GM21786 (cell line): ENCODE measurements at regions not wholly inside any gene's neighbourhood (a gene's known extent, or its start where the extent isn't known, plus 50 kb on each side); places are given as distances from the start of the nearest gene placed in this dataset.
A peak's percentile ranks its signal among the peaks of the same experiment; 100 is the strongest.

Source experiments
- ATAC-seq: cut with Tn5 transposase; IDR thresholded peaks from one replicate; pipeline ENCODE4 v1.9.1; 2021; ENCODE audit not compliant: unreplicated experiment

DNA sequence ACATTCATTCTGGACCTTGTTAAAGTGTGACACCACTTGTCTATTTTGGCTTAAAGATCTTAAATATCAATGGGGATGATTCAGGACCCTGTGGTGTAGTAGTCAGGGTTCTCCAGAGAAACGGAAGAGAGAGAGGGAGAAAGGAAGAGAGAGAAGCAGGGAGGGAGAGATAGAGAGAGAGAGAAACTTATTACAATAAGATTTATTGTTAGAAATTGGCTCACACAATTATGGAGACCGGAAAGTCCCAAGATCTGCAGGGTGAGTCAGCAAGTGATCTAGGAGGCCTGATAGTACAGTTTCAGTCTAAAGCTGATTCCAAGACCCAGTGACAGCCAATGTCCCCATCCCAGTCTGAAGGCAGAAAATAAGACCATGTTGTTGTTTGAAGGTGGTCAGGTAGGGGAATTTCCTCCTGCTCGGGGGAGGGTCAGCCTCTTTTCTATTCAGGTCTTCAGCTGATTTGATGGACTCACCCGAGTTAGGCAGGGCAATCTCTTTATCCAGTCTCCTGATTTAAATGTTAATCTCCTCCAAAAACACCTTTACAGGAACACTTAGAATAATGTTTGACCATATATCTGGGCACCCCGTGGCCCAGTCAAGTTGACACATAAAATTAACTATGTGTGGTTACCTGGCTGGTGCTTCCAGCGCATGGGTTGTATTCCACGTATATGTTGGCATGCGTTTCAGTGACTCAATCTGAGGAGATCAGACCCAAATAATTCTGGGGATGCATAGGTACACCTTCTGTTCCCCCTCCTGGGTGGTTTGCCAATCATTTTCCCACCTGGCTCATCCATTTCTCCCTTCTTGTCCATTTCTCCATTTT, 1350.5 kb downstream of the TBC1D22A start:
- ATAC-seq = no peak

DNA sequence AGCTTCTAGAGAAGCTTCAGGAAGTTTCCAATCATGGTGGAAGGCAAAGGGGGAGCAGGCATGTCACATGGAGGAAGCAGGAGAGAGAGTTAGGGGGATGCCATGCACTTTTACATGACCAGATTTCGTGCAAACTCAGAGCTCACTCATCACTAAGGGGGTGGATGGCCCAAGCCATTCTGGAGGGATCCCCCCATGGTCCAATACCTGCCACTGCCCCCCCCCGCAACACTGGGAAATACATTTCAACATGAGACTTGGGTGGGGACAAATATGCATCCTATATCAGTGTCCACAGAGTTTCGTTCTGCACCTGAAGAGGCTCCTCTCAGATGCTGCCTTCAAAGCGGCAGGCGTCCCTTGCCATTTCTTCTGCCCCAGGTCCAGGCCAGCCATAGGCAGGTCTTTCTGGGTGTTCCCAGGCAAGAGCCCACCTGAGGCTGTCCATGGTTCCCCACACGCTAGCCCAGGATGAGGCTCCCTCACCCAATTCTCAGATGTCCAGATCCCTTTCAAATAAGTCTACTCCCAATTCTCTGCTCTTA, 1344.3 kb downstream of the TBC1D22A start:
- no peak for ATAC-seq

DNA sequence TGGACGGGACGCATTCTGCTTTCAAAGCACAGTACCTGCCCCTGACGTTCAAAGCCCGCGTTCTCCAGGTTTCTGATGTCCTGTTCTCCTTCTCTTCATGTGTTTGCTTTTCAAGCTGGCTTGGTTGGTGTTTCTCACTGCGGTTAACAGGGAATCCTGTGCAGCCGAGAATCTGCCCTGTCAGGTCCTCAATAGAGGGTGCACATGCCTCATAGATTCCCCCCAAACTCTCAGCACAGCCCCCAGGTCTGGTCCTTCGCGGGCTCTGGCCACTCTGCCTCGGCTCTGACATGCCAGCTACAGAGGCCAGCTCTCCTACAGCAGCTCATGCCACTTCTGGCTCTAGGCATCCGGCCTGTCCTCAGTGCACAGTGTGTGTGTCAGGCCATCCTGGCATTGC, 1343.8 kb downstream of the TBC1D22A start:
- no peak for ATAC-seq

DNA sequence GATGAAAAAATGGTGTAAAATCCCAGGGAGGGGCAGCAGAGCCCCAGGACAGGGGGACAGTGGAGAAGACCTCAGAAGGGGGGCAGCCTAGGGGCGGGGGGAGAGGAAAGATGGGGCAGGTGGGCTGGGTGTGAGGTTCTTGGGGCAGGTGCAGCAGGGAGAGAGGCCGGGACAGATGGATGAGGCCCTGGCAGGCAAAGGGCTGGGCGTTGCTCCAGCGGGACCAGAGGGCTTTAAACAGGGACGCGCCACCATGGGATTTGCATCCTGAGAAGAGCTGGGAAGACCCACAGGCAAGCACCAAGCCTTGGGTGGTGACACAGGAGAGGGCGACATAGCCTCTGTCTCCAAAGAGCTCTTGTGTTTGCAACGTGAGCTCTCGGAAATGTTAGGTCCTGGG, 1342.8 kb downstream of the TBC1D22A start:
- ATAC-seq = no peak

DNA sequence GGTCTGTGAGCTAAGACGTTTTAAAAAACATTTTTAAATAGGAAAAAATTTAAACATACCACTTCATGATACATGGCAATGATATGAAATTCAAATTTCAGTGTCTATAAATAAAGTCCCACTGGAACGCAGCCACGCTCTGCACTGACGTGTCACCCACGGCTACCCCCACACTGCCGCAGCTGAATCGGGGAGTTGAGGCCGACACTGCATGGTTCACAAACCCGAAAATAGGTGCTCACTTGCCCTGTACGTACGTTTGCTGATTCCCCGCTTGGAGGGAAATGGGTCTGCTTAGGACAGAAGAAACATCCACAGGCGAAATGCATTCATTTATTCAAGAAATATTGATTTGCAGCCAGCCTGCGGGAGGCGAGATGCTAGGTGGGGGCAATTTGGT, 1342.3 kb downstream of the TBC1D22A start:
- no peak for ATAC-seq

DNA sequence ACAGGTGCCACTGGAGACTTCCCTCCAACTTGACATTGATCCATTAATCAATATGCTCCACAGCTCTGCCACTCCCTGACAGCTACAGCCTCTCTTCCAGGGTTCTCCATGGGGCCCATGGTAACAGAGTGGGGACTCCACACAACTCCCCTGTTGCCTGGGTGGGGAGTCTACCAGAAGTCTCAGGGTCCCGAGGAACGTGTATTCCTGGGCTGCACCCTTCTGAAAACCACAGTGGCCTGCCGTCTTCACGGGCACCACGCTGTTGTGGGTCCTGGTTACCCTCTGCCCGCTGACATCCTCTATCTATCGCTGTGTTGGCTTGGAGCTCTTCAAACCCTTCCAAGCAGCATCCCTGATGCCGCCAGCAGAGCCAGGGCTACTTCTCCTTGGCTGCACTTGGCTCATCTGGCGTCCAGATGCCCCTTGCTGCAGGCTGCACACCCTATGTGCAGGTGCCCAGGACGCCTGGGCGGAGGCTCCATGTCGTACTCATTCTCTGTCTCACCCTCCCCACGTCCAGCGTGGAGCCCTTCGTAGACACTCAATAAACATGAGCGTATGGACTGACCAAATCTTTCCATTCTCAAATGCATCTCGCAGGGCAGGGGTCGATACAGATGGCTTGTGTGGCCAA, 1341.8 kb downstream of the TBC1D22A start:
- no peak for ATAC-seq

DNA sequence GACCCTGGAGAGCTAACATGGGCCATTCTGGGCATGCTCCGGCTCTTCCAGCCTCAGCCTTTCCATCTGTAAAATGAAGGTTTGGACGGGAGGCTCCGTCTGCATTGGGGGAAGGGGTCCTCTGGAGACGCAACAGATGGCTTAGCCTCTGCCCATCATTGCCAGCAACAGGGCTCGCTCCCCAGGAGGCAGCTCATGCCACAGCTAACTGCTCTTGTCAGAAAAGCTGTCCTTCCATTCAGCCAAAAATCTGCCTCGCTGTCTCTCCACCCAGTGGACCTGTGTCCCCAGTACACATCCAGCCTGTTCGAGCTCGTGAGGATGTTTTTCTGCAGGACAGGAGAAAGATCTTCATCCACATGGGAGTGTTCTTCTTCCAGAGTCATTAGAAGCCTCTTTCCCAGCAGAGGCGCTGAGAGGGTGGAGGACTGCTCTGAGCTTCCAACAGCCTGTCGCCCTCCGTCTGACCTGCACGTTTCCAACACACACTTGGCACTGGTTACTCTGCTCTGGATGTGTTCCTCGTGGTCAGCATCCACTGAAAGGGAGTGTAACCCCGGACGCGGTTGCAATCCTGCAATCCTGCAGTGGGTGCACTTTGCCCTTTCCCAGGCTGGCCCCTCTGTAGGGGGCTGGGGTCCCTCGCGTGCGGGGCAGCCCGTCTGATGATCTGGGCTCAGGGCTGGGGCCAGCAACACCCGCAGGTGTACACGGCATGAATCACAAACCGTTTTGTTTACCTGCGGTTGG, 1340.9 kb downstream of the TBC1D22A start:
- no peak for ATAC-seq

DNA sequence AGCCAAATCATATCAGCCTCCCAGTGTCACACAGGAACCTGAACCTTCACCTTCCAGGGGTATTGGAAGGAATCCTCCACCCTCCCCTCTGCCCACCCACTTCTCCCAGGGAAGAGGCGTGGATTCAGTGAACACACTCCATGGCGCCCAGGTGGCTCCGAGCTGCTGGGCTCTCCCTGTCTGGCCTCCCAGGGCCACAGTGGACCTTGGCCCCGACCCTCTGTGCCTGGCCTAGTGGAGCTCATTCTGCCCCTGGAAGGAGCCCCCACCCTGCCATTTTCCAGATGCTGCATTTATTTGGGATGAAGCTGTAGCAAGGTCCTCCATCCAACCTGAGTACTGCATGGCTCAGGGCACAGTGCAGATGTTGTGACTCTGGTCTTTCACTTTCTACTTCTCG, 1340.1 kb downstream of the TBC1D22A start:
- ATAC-seq = no peak

DNA sequence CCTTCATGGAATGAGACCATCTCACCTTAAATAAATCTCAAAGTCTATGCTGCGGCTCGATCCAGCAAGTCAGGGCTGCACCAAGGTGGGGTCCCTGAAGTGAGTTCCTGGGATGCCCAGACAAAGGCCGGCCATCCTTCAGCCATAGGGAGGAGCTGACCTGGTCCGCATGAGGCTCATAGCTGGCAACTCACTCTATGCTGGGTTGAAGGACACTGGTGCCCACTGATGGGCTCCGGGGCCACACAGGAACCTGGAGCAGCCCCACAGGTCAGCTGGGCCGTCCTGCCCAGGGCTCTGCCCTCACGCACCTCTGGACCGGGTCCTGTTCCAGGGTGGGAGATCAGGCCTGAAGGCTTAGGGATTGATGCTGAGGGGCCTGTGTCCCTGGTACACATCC, 1339.3 kb downstream of the TBC1D22A start:
- no peak for ATAC-seq

DNA sequence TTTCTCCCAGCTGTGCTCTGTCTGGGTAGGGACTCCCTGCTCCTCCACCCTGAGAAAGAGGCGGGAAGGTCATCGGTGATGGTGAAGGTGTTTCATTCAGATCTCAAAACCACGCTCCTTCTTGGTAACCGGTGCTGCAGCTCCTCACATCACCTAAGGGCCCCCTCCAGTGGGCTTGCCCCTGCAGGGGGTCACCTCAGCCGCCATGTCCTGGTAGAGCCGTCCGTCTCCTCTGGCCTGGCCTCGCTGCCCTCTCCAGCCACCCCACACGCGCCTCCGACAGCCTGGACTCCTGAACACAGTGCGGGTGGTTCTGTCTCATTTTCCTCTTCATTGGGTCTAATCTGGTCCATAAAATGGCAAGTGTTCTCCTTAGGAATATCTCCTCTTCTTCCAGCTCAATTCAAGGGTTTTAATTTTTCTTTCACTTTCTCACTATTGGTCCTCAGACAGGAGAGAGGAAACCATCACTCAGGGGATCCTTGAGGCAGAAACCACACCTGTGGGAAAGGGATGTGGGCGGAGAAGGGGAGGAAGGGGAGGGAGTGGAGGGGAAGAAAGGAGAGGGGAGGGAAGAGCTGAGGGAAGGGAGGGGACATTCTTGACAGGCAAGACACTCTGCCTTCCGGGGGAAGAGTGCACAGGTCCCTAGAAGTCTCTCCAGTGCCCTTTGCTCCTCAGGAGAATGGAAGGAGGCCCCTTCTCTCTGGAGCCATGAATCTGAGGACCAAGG, 1338.4 kb downstream of the TBC1D22A start:
- no peak for ATAC-seq

DNA sequence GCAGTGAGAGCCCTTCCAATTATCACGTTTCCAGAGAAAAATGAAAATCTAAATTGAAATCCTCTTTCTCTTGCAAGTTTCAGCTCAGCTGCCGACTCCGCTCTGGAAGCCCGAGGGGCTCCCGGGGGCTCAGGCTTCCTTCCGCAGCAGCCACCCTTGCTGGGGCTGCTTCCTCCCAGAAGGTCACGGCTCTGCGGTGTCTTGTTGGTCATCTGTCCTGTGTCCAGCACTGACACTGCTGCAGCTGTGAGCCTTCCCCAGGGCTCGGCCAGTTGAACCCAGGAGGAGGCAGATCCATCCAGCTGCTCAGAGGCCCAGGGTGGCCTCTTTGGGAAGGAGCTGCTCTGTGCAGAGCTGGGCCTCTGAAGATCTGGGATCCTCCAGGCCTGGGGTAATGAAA, 1337.2 kb downstream of the TBC1D22A start:
- no peak for ATAC-seq

DNA sequence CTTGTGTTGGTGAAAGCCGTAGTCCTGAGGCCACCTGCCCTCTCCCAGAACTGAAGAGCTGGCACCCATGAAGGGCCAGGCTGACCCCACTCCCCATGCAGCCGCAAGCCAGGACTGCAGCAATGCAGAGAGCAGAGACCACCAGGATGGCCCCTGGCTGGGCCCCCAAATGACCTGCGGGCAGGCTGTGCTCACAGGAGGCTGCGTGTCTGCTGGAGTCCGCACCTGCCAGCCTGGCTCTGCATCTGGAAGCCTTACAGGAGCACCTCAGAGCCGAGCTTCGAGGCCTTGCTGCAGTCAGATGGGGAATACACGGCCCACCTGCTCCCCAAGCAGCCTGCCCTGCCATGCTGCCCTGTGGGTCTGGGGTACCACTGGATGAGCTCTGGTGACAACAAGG, 1336.8 kb downstream of the TBC1D22A start:
- no peak for ATAC-seq

DNA sequence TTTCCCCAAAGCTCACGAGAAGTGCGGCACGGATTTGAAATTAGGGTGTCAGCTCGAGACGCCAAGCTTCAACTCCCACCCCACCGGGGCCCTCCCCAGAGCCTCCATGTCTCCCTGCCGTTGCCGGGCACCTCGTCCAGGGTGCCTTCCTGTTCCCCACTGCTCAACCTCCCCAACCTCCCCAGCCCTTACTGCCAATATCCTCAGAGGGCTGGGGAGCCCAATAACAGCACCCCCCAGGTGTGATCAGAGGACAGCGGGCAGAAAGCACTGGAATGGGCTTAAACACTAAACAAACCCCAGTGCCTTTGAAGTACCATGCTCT, 1336.4 kb downstream of the TBC1D22A start:
- peak; percentile 11 for ATAC-seq

DNA sequence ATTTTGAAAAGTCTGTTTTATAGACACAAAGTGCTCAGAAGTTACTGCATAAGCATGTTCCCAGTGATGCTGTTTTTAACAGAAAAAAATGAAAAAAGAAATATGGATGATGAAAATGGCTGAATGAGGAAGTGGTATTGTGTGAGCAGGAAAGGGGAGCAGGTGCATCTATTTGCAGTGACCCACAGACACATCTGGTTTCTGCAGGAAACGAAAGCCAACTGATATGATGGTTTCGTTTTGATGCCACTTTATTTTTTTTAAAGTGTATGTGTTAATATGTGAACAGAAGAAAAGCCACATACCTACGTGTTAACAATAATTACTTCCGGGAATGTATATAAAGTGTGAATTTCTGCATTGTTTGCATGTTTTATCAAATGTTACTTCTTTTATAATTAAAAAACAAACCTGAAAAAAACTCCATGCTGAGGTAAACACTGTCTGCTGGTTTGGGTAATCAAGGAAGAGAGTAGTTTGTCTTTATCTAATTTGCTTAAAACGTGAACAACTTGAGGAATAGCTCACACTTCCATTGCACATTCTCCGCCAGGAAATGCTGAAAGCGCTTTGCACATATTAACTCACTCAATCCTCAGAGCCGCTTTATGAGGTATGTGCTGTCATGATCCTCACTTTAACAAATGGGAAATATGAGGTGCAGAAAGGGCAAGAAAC, 1335.9 kb downstream of the TBC1D22A start:
- peak; percentile 74 for ATAC-seq

DNA sequence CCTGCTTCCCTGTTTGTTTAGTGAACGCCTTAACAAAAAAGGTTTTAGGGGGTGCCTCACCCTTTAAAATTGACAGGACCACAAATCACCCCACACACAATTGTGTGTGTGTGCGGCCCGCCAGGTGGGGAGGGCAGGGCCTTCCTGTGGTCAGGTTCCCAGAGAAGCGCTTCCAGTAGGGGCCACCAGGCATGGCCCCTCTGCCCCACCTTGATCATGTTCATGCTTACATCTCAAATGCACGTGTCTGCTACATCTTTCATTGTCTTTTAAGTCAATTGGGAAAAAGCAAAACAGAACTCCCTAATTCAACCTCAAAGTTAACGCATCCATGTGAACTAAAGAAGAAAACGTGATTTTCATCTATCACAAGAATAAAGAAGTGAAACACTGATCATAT, 1335.3 kb downstream of the TBC1D22A start:
- no peak for ATAC-seq

DNA sequence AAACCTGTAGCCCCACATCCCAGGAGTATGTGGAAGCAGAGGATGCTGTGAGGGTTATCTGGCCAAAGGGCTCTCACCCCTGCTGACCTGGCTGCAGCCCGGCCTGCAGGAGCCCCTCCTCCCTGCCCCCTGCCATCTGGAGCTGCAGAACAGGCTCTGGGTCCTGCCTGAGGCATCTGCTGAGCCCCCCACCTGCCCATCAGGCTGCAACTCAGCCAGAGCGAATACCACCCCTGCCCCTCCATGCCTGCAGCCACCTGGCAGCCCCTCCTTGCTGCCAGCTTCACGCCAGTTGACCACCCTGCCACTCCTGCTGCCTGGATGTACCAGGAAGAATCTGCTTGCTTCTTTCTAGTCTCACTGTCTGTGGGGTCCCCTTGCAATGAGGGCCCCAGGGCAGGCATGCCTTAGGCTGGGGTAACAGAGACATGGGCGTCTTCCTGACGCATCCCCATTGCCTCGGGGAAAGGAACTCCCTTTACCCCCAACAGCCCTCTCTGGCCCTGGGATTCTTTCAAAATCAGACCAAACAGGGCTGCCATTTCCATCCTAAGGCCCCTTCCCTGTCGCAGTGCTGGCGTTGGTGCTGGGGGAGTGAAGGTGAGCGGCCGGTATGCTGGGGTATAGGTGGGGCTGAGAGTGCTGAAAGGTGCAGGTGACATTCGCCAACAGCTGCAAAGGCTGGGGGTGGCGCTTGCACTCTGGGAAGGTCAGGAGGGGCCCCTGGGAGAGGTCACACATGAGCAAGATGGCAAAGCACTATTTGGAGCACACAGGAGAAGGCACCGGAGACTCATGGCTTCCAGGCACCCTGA, 1334.6 kb downstream of the TBC1D22A start:
- no peak for ATAC-seq

DNA sequence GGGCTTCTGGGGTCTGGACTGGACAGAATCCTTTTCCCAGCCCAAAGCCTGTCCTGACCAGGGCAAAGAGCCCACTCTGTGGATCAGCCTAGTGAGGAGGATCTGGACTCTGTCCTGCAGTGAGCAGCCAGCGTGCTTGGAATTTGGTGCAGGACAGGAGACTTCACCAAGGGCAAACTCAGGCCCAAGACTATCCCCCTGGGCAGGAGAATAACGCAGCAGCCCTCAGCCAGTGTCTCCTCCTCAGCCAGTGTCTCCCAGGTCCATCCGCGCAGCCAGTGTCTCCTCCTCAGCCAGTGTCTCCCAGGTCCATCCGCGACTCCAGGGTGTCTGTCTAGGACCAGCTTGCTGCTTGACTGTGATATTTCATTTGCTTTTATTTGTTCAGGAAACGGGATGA, 1334.0 kb downstream of the TBC1D22A start:
- no peak for ATAC-seq

DNA sequence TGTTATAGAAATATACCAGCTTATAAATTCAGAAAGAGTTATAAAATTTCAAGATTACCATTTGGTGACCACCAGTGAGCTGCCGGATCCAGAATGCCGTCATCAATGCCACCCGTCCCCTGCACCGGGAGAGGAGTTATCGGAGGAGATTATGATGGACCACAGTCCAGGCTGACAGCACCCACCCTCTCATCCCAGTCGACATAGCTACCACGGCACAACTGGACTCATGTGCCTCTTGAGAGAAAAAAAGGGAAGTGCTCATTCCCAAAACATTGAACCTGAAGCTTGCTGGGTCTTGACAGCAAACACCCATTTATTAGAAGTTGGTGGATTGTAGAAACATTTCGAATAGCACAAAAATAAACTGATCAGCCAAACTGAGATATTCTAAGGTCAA, 1331.5 kb downstream of the TBC1D22A start:
- no peak for ATAC-seq

DNA sequence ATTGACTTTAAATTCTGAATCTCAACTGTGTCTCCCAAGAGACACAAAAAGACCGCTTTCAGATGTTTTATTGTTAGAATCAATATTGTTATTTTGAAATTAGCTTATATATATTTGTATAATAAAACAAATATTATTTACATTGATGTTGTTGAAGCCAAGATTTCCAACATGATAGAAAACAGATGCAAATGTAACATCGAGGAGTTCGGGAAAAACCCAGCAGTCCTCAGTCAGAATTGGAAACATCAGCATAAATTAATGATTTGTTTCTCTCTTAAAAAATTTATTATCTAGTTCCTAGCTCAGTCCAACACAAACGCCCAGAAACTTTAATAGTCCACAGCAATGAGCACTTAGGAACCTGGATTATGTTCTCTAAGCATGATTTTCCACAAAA, 1330.4 kb downstream of the TBC1D22A start:
- no peak for ATAC-seq
